ENCODE measurements at regions not wholly inside any gene's neighbourhood (a gene's known extent, or its start where the extent isn't known, plus 50 kb on each side); places are given as distances from the start of the nearest gene placed in this dataset.

GRCh38 chr18:34951625-34952379, 89.4 kb upstream of the MAPRE2 start:
- TF ChIP-seq ZNF274 (IDR thresholded peaks at IDR 0.05; ENCODE audit: low read depth, low read length) (no peak), SUZ12 (IDR thresholded peaks at IDR 0.05; ENCODE audit: extremely low read depth, insufficient read depth, insufficient read length) (no peak)

Data from NT2/D1 (cell line).